SW 1271 (cell line): ENCODE measurements at regions not wholly inside any gene's neighbourhood (a gene's known extent, or its start where the extent isn't known, plus 50 kb on each side); places are given as distances from the start of the nearest gene placed in this dataset.
"Not testable (repeated sequence)": the region's sequence is repeated elsewhere in the genome, so short reads cannot be mapped to it uniquely, and the experiment has no call there.

ENCODE experiments used
- DNase-seq, 2 experiments: peaks; one replicate each; lab custom pipeline; 2025; lab: John Stamatoyannopoulos, UW

DNA sequence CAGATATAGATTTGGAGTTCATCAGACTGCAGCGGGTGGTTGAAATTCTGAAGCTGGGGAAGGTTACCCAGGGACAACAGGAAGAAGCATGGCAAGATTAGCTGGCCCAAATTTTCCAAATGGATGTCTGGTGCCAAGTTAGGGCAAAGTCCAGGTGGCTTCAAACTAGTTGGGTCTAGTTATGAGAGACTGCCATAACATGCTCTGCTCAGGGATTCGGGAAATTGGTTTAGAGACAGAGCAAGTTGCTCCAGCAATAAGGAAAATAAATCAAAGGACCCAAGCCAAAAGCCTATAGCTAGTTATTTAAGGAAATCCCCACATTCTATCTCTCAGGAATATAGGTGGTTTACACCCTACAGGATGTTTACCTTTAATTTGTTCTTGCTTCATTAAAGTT lies 125.7 kb upstream of the BTG1 start:
- DNase-seq, result no peak

DNA sequence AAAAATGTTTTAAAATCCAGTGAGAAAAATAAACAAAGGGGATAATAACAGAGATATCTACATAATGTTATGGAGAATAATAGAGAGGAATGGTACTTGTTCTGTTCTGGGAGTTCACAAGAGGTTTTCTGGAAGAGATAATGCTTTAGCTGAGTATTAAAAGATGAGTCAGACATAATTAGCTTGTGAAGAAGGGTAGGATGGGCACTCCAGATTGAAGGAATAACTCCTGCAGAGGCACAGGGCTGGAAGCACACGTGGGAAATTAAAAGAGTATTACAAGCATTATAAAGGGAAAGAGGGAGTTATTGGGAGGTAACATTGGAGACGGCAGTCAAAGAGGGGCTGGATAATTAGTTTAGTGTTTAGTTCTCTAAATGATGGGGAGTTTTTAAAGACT lies 124.9 kb upstream of the BTG1 start:
- no peak for DNase-seq

DNA sequence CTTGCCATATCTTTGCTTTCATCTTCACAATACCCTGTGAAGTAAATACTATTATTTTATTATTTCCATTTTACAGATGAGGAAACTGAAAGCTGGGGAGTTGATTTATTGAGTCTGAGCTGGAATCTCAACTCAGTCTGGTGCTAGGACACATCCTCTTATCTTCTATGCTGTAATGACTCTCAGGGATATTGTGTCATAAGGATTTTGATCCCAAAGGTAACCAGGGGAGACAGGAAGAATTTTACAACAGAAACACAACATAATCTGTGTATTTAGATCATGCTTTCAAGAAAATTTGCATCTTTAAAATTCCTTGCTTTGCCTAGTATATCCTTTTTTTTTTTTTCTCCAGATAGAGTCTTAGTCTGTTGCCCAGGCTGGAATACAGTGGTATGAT lies 123.3 kb upstream of the BTG1 start:
- DNase-seq, result no peak

DNA sequence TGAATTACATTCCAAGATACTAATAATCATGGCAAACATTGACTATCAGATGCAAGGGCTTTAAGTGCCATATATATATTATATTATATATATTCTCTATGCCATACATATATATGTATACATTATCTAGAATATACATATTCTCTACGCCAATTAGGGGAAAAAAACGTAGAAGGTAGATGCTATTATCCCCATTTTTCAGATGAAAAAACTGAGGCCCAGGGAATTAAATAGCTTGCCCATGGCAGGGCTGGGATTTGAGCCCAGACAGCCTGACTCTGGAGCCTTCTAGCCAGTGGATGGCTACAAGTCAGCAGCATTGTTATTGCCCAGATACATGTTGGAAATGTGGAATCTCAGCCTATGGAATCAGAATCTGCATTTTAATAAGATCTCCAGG lies 116.0 kb upstream of the BTG1 start:
- DNase-seq, result no peak

DNA sequence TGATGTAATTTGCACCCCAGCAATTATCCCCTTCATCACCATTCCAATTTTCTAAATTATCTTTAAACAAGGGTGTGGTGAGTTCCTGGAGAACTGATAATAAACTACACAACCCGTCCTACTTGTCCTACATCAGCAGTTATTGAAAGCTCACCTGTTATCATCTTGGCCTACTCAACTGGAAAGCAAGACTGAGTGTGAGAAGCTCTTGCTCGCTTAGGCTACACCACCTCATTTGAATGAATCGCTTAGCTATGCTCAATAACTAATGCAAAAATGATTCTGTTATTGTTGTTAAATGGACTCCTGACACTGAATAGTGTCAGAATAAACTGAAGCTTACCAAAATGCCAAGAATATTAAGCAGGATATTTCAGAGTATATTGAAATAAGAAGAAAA lies 115.4 kb upstream of the BTG1 start:
- DNase-seq, result no peak

DNA sequence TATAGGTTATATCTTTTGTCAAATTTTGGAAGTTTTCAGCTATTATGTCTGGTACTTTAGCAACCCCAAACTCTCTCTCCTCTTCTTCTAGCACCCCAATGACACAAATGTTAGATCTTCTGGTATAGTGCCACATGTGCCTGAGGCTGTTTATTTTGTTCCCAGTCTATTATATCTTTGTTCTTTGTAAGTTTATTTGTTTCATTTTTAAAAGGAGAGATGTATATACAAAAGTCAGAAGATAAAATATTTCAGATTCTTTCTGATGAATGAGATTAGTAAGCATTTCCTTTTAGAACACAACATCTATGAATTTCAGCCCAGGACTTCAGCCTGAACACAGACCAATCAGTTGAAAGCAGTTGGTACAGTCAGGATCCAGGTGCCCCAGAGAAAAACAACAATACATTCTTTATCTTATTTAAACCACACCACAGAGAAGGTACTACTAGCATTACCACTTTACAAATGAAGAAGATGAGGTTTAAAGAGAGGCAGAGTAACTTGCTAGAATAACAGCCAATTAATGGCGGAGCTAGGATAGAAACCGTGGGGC lies 114.1 kb upstream of the BTG1 start:
- DNase-seq, result no peak

DNA sequence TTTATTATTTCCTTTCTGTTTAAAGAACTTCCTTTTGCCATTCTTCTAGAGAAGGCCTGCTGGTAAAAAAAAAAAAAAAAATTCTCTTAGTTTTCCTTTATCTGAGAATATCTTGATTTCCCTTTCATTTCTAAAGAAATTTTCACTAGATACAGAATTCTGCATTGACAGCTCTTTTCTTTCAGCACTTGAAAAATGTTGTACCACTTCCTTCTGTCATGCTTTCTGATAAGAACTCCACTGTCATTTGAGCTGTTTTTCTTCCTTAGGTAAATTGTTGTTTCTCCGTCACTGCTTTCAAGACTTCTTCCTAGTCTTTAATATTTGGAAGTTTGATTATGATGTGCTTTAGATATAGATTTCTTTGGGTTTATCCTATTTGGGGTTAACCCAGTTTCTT lies 113.6 kb upstream of the BTG1 start:
- DNase-seq, result no peak

DNA sequence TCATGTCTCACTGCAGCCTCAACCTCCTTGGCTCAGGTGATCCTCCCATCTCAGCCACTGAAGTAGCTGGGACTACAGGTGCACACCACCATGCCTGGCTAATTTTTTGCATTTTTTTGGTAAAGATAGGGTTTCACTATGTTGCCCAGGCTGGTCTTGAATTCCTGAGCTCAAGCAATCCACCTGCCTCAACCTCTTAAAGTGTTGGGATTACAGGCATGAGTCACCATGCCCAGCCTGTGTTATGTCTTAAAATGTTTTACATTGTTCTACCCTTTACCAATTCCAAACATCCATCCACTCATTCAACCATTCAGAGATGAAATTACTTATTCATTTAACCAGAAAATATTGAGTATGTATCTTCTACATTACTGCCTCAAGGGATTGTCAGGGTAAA lies 111.6 kb upstream of the BTG1 start:
- no peak for DNase-seq

DNA sequence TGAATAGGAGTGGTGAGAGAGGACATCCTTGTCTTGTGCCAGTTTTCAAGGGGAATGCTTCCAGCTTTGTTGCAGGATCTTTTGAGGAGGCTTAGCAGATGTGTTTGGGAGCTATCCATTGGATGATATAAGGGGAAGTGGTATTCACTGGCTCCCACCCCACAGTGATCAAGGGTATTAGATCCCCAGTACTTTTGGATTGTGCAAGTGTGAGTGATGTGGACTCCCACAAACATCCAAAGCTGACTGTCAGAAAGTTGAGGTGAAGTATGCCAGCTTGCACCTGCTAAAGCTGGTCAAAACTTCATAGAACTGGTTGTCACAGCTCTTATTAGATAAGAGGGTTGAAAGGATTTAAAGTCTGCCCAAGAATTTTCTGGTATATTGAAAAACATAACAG lies 110.1 kb upstream of the BTG1 start:
- DNase-seq, result no peak

DNA sequence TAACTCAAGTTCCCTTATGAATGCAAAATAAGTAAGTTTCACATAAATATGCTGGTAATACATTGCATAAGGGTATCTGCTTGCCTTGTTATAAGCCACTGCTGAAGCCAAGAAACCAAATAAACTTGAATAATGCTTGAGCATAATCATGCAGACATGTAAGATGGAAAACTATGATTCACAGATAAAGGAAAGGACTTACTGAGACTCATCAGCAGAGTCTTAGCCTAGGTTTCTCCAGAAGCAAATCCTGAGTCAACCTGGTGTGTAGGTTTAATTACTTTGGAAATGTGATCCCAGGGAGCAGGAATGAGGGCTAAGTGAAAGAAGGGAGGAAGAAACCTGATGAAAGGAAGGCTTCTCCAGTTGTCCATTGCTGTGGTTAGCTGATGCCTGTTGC lies 107.7 kb upstream of the BTG1 start:
- no peak for DNase-seq

DNA sequence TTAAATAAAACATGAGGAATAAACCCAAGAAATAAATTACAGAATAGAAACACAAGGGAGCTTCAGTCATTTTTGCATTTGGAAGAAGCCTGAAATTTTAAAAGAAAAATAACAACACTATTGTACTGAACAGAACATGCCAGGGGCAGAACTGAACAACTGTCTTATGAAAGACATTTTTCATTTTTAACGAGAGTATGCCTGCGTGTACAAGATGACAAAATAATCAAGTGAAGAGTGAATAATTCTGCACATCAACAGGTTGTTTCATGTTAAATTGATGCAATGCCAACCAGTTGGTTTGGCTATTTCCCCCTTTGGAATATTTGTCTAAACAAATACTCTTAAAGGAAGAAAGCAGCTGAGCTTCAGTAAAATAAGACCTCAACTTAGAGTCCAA lies 103.3 kb upstream of the BTG1 start:
- no peak for DNase-seq

DNA sequence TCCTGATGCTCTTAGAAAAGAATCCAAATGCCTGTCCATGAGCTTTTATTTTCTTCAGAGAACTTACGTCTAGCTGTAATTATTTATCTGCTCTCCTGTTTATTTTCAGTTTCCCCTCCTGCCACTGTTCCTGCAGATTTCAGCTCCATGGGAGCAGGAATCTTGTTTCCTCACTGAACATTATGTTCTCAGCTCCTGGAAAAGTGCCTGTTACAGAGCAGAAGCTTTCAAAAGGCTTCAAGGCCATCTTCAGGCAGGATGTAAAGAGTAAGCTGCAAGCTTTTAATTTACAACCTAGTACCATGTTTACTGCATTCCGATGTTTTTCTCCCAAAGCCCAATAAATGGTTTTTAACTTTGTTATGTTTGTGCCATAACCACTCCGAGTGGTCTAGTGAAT lies 98.4 kb upstream of the BTG1 start:
- no peak for DNase-seq

DNA sequence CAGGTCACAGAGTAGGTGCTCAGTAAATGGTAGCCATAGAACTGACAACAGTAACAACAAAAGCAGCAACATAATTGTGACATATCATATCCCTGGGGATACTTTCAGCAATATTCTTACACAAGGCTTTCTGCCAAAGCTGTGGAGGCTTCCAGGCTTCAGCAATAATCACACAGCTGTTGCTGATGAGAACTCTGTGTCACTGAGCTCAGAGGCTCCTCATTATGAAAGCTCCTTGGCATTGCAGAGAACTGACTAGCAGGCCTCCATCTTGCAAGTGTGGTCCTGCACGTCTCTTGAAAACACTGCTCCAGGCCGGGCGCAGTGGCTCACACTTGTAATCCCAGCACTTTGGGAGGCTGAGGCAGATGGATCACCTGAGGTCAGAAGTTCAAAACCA lies 97.3 kb upstream of the BTG1 start:
- no peak for DNase-seq

DNA sequence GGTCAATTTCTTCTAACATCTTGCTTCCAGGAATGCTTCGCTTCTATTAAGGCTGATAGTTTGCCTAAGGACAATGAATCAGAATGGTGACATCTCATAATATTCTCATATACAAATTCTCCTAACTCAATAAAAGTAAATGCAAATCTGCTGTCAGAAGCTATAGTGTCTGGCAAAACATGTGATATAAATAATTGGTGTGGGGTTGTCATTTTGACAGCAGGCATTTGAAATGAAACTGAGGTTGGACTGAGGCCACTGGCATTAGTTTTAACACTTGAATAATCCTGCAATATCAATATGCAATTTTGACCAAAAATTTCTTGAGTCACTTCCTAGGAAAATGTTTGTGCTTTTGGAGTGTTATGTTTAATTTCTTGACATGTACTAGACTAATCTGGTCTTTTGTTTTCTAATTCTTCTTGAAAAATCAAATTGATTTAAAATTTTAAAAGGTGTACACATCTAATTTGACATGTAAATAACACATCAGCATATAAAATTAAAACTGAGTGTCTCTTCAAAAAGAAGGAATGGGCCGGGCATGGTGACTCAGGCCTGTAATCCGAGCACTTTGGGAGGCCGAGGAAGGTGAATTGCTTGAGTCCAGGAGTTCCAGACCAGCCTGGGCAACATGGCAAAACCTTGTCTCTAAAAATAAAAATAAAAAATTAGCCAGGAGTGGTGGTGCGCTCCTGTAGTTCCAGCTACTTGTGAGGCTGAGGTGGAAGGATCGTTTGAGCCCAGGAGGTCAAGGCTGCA lies 92.3 kb upstream of the BTG1 start:
- DNase-seq, result no peak

DNA sequence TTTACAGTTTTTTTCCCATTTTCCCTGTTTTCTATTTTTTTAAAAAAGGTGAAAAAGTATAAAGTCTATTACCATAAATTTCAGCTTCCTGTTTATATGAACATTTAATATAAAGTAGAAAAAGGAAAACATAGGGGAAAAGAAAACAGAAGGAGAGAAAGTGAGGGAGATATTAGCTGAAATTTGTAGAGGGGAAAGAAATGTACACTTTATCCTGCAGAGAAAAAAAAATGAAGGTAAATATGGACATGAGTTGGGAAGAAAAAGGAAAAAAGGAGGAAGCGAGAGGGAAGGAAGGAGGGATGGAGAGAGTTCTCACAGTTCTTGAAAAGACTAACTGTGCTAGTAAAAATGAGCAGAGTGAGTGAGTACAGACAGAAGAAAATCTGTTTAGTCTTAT lies 91.6 kb upstream of the BTG1 start:
- no peak for DNase-seq

DNA sequence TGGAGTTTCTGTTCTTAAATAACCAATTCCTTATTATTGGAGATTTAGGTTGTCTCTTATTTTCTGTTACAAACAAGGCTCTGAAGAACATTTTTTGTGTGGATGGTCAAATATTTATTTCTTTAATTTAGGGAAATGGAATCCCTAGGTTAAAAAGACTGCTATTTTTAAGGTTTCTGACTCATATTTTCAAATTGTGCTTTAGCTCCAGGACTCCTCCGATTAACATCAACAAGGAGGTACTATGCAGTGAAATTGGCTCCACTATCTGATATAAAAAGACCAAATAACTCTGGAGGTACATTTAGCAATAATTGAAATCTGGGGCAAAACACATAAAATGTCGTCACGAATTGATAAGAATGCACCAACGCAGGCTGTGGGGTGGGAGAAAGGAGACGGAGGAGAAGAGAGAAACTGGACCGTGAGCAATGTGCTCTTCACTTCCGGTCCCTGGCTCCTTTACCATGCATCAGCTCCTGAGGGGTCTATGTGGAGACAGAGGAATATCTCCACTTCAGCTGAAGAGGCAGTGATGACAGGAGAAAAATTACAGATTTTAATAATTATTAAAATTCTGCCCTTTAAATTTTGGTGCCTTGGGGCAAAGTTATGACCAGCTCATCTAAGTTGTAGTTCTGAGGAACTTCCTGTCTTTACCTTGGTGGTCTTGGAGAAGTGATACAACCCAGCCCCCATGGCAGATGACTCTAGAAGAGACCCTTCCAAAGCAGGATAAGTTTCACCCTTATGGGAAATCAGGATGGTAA lies 90.2 kb upstream of the BTG1 start:
- no peak for DNase-seq

DNA sequence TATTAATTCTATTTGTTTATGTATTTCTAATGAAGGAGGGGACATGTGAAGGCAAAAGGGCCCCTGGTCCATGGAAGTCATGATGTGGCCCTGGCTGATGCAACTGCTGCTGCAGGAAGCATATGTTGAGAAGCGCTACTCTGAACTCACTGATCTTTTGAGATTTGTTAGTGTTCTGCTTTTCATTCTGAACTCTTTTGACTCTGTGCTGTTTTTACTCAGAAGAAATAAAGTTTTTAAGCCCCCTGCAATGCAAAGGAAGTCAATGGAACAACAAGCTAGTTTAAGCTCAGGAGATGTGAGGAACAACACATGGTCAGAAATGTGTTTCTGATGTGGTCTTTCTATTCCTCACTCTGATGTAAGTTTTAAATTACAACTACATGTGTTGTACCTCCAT lies 88.9 kb upstream of the BTG1 start:
- no peak for DNase-seq

DNA sequence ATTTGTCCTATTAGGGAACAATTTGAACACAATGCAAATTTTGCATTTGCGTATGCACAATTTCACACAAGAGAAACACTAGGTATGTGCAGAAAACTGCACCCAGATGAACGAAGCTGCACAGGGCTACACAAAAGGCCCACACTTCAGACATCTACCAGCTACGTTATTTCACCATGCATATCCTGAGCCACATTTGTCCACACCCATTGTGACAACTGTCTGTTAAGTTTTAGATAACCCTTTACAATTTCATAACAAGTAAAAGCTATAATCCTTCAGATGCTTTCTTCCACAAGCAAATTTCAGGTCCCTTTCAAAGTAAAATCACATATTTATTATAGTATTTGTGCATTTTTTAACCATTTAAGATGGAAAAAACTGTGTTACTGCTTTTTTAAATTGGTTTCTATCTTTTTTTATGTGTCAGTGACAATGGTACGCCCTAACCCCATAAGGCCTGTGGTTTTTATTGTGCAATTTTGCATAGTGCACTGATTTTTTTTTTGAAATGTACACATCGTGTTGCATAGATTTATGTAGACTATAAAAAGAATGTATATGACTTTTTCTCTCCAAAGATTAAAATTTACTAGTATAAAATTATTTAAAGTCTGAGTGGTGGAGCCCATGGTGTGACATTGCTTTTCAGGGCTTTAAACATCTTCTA lies 87.8 kb upstream of the BTG1 start:
- DNase-seq, result no peak

DNA sequence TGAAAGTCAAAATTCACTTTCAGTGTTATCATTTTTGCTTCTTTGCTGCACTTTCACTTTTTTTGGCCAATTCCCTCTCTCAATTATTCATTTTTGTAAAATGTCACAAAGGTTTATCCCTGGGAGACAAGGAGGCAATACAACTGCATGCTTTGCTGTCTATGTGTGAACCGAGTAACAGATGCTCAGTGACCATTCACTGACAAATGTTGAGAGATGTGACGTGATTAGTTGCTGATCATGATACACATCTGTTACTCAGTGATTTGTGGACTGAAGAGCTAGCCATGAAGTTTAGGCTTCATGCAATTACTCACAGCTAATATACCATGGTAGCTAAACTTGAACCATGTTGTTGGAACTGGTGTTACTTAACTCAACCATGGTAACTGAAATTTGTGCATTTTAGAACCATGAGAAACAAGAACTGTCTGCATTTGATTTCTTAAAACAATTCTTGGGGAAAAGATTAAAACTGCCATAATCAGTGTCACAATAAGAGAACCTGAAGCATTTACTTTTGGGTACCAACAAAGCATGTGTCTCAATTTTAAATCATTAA lies 86.8 kb upstream of the BTG1 start:
- not testable (repeated sequence) for DNase-seq

DNA sequence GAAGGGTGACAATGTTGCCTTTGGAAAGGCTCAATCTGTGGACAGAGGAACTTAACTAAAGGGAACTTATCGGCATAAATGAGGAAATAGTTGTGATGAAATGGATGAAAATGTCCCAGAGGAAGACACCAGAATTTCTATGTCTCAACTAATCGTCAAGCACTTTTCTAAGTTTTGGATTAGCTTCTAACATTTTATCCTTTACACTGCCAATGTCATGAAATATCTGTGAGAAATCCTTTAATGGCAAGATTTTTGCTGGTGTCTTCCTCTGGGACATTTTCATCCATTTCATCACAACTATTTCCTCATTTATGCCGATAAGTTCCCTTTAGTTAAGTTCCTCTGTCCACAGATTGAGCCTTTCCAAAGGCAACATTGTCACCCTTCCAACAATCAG lies 86.3 kb upstream of the BTG1 start:
- DNase-seq, result not testable (repeated sequence)

DNA sequence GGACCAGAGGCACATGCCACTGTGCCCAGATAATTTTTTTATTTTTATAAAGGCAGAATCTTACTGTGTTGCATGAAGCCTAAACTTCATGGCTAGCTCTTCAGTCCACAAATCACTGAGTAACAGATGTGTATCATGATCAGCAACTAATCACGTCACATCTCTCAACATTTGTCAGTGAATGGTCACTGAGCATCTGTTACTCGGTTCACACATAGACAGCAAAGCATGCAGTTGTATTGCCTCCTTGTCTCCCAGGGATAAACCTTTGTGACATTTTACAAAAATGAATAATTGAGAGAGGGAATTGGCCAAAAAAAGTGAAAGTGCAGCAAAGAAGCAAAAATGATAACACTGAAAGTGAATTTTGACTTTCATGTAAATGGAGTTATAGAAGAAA lies 85.9 kb upstream of the BTG1 start:
- DNase-seq, result not testable (repeated sequence)

DNA sequence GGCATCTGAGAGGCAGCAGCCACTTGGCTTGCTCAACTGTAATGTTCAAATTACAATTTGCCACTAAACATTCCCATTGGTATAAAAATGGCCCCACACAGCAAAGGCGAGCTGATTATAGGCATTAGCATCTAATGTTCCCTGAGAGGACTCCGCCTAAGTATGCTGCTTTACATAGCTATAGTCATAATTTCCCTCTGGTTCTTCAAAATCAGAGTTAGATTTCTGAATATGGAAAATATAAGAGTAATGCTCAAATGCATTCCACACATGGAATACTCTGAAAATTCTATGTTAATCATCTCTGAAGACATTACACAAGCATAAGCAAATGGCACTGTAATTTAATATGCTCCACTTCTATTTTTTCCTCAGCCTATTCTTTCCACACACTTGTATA lies 83.7 kb upstream of the BTG1 start:
- DNase-seq, result no peak

DNA sequence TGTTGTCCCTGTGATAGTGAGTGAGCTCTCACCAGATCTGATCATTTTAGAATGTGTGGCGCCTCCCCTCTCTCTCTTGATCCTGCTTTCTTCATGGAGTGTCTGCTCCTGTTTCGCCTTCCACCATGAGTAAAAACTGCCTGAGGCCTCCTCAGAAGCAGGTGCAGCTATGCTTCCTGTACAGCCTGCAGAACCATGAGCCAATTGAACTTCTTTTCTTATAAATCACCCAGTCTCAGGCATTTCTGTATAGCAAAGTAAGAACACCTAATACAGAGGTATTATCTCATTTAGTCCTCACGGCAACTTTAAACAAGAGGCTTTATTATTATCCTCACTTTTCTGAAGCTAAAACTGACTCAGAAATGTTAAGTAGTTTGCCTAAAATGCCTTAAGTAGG lies 81.3 kb upstream of the BTG1 start:
- no peak for DNase-seq
